AG10803 (cell line): ENCODE measurements at regions not wholly inside any gene's neighbourhood (a gene's known extent, or its start where the extent isn't known, plus 50 kb on each side); places are given as distances from the start of the nearest gene placed in this dataset.

ENCODE experiments used
- DNase-seq: peaks from one replicate; pipeline ENCODE4 v3.0.0; 2010; ENCODE audit warnings: low read depth
- H3K4me3 ChIP-seq: 2 replicates; pipeline ENCODE4 v1.5.1; 2011; ENCODE audit warnings: mild to moderate bottlenecking, low read length, control low read depth
- CTCF ChIP-seq: conservative IDR thresholded peaks from 2 replicates; pipeline ENCODE4 v1.5.1; 2011; ENCODE audit warnings: mild to moderate bottlenecking, low read length, control low read depth, inconsistent platforms

GRCh38 chr2:206845877-206846276 lies 80.5 kb downstream of the FASTKD2 start:
- no peak for TF ChIP-seq CTCF
- no peak for DNase-seq
- H3K4me3 ChIP-seq, result no peak overlapping the region

- DNase-seq, result no peak
- H3K4me3 ChIP-seq, result no peak overlapping the region
- TF ChIP-seq CTCF, result no peak
Measured at GRCh38 chr2:206846331-206846730, 80.9 kb downstream of the FASTKD2 start.

DNA sequence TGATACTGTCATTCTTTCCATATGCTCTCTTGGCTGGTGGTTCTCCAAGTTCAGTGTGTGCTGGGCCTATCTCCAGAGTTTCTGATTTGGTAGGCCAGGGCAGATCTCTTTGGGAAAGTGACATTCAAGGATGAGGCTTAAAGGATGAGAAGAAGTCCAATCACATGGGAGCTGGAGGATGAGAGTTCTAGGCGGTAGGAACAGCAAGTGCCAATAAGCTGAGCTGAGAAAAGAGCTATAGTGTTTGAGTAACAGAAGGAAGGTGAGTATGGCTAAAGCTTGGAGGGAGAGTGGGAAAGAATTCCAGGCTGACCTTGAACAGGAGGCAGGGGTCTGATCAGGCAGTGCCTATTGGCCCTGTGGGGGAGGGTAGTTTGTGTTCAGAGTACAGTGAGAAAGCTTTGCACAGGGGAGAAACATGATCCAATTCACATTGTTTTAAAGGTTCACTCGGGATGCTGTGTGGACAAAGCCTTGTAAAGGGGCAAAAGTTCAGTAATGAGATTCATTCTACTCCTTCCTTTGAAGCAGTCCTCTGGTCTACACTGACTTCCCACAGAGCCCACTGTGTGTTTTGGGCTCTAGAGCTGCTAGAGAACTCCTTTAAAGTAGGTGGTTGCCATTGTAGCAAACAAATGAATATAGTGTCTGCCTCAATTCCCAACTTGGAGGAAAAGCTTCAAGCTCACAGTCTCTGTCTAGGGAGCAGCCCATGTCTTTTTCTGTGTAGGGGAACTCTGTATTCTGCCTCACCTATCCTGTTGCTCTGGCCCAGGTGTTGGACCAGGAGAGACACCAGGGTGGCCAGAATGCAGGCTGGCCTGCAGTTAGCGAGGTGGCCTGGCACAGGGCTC lies 81.8 kb downstream of the FASTKD2 start:
- H3K4me3 ChIP-seq, result no peak overlapping the region
- no peak for TF ChIP-seq CTCF
- DNase-seq, result no peak

- no peak for DNase-seq
- no peak for TF ChIP-seq CTCF
- H3K4me3 ChIP-seq, result no peak overlapping the region
Measured at GRCh38 chr2:206850369-206850768, 85.0 kb downstream of the FASTKD2 start.

DNA sequence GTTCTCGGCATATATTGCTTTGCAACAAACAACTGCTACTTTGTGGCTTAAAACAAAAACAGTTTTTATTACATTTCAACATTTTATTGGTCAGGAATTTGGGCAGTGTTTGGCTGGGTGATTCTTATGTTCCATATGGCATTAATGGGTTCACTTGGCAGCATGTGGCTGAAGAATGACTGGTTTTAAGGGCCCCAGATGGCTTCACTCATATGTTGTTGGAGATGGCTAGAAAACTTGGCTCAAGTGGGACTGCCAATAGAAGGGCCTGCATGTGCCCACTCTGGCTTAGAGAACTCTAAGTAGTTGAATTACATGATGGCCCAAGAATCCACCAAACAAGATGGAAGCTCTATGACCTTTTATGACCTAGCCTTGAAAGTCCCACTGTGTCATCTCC lies 86.1 kb downstream of the FASTKD2 start:
- DNase-seq, result peak; percentile 8
- H3K4me3 ChIP-seq, result no peak overlapping the region
- TF ChIP-seq CTCF, result no peak

DNA sequence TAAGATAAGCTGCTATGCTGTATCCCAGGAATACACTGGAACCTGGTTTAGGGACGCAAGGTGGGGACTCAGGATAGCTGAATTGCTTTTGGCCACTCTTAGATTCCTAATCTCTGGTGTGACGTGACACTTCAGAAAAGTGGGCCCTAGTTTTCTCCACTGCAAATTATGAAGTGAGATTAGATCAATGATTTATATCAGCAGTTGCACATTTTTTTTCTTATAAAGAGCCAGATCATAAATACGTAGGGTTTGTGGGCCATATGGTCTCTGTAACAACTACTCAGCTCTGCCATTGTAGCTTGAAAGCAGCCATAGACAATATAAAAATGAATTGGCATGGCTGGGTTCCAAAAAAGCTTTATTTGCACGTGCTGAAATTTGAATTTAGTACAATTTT lies 85.4 kb upstream of the CPO start:
- no peak overlapping the region for H3K4me3 ChIP-seq
- no peak for TF ChIP-seq CTCF
- DNase-seq, result no peak
